B cell (primary cell): ENCODE measurements at regions not wholly inside any gene's neighbourhood (a gene's known extent, or its start where the extent isn't known, plus 50 kb on each side); places are given as distances from the start of the nearest gene placed in this dataset.

Experiments
- ATAC-seq: fragments of 200-7000 bp; cut with Tn5 transposase; one replicate; pipeline ENCODE4 v1.10.0; 2021; ENCODE audit warnings: low read depth, mild to moderate bottlenecking, moderate number of reproducible peaks, moderate library complexity
- CTCF ChIA-PET: fragments of 350-600 bp; sonication (Branson Sonifier 250); formaldehyde crosslinking; loops from one replicate; lab custom pipeline; 2021; ENCODE audit warnings: antibody characterized with exemption, inconsistent platforms; lab: Charles Lee
- POLR2A ChIA-PET: fragments of 350-600 bp; sonication (Branson Sonifier 250); formaldehyde crosslinking; loops from one replicate; lab custom pipeline; 2021; ENCODE audit warnings: antibody characterized with exemption; lab: Charles Lee
- DNase-seq: peaks from one replicate; pipeline ENCODE4 v3.0.0; 2013
- H2AFZ ChIP-seq: 2 replicates; pipeline ENCODE4 v1.6.1; 2012; ENCODE audit warnings: mild to moderate bottlenecking, low read depth, low read length; ENCODE audit not compliant: insufficient read depth, poor library complexity, severe bottlenecking
- H3K27ac ChIP-seq, 2 donors: 1 replicate in 1 of 2; 2 replicates in 1 of 2; pipeline ENCODE4 v1.5.1; 2012 to 2013; ENCODE audit warnings: low read length in 2 of 2, mild to moderate bottlenecking in 2 of 2, moderate library complexity in 1 of 2
- H3K27me3 ChIP-seq, 4 experiments: fragments of 200-600 bp in 1 of 4; sonication (generic) in 1 of 4; replicated peaks in 1 of 4; 1 replicate in 2 of 4; 2 replicates in 2 of 4; pipeline versions ENCODE4 v1.6.1 to v1.7.0; 2013 to 2016; ENCODE audit warnings: low read length in 3 of 4, mild to moderate bottlenecking in 2 of 4, mixed read lengths in 1 of 4, moderate library complexity in 1 of 4; ENCODE audit not compliant: insufficient read depth in 4 of 4, control insufficient read depth in 3 of 4; ENCODE audit errors: control extremely low read depth in 1 of 4
- H3K36me3 ChIP-seq, 2 experiments: replicated peaks in 1 of 2; 1 replicate in 1 of 2; 2 replicates in 1 of 2; pipeline versions ENCODE4 v1.6.1 to v1.7.1; 2013; ENCODE audit warnings: low read length in 1 of 2; ENCODE audit not compliant: insufficient read depth in 2 of 2, control insufficient read depth in 1 of 2; ENCODE audit errors: control extremely low read depth in 1 of 2, extremely low read depth in 1 of 2
- H3K4me1 ChIP-seq, 2 donors: fragments of 200-600 bp in 1 of 2; sonication (generic) in 1 of 2; 1 replicate in 1 of 2; 2 replicates in 1 of 2; pipeline versions ENCODE4 v1.5.1 to v1.6.1; 2013 to 2017; ENCODE audit warnings: low read length in 2 of 2; ENCODE audit not compliant: control insufficient read depth in 2 of 2, insufficient read depth in 2 of 2
- H3K4me2 ChIP-seq: replicated peaks from 2 replicates; pipeline ENCODE3; 2012; ENCODE audit warnings: mild to moderate bottlenecking, low read depth, low read length; ENCODE audit not compliant: poor library complexity, severe bottlenecking
- H3K4me3 ChIP-seq, 5 experiments: fragments of 200-600 bp in 1 of 5; sonication (generic) in 1 of 5; 1 replicate in 3 of 5; 2 replicates in 2 of 5; pipeline versions ENCODE4 v1.5.1 to v1.7.0; 2011 to 2016; ENCODE audit warnings: low read length in 4 of 5, mild to moderate bottlenecking in 4 of 5, low read depth in 2 of 5, control low read depth in 1 of 5, moderate library complexity in 1 of 5; ENCODE audit not compliant: insufficient read depth in 1 of 5; ENCODE audit errors: control extremely low read depth in 1 of 5, extremely low read depth in 1 of 5
- H3K79me2 ChIP-seq: fragments of 200-600 bp; sonication (generic); one replicate; pipeline ENCODE4 v1.6.0; 2016; ENCODE audit warnings: low read length; ENCODE audit not compliant: control insufficient read depth, insufficient read depth
- H3K9ac ChIP-seq: fragments of 200-600 bp; sonication (generic); 2 replicates; pipeline ENCODE4 v1.6.1; 2017; ENCODE audit warnings: mild to moderate bottlenecking, low read length, moderate library complexity
- H3K9me3 ChIP-seq, 3 donors: one replicate each; pipeline versions ENCODE4 v1.6.1 to v1.7.1; 2013; ENCODE audit warnings: low read length in 2 of 3; ENCODE audit not compliant: control insufficient read depth in 2 of 3, insufficient read depth in 1 of 3; ENCODE audit errors: control extremely low read depth in 1 of 3
- H4K20me1 ChIP-seq: 2 replicates; pipeline ENCODE4 v1.6.0; 2012; ENCODE audit warnings: mild to moderate bottlenecking, low read length; ENCODE audit not compliant: insufficient read depth, control insufficient read depth, poor library complexity, severe bottlenecking
- H3K27ac Mint-ChIP-seq: one replicate; pipeline ENCODE4 v1.8.0; 2021; ENCODE audit warnings: mixed read lengths
- H3K27me3 Mint-ChIP-seq: one replicate; pipeline ENCODE4 v1.8.0; 2021; ENCODE audit warnings: mixed read lengths
- H3K4me1 Mint-ChIP-seq: one replicate; pipeline ENCODE4 v1.8.0; 2021; ENCODE audit warnings: mixed read lengths
- H3K4me3 Mint-ChIP-seq: one replicate; pipeline ENCODE4 v1.8.0; 2021; ENCODE audit warnings: mixed read lengths
- H3K9me3 Mint-ChIP-seq: one replicate; pipeline ENCODE4 v1.8.0; 2022; ENCODE audit warnings: mixed read lengths; ENCODE audit not compliant: insufficient read depth
- EZH2 ChIP-seq: IDR thresholded peaks from 2 replicates; pipeline ENCODE4 v1.6.1; 2012; ENCODE audit warnings: borderline replicate concordance, low read depth, mild to moderate bottlenecking, moderate library complexity, low read length; ENCODE audit not compliant: insufficient read depth, poor library complexity, severe bottlenecking
- WGBS: methylation state at CpG from one replicate; pipeline ENCODE4 v1.1.5; 2013; ENCODE audit warnings: missing lambda C conversion rate; ENCODE audit not compliant: insufficient coverage; 5-methylcytosine and 5-hydroxymethylcytosine counted together
- intact Hi-C: fragments of 100-400 bp; cut with micrococcal nuclease; formaldehyde crosslinking; loops from one replicate; pipeline ENCODE4 v1.10.0; 2022
- TF ChIP-seq, protein P1 (sequence below): fragments of 200-600 bp; IDR thresholded peaks from one replicate; pipeline ENCODE4 v1.8.0; 2022; ENCODE audit warnings: antibody characterized with exemption, mild to moderate bottlenecking

DNA sequence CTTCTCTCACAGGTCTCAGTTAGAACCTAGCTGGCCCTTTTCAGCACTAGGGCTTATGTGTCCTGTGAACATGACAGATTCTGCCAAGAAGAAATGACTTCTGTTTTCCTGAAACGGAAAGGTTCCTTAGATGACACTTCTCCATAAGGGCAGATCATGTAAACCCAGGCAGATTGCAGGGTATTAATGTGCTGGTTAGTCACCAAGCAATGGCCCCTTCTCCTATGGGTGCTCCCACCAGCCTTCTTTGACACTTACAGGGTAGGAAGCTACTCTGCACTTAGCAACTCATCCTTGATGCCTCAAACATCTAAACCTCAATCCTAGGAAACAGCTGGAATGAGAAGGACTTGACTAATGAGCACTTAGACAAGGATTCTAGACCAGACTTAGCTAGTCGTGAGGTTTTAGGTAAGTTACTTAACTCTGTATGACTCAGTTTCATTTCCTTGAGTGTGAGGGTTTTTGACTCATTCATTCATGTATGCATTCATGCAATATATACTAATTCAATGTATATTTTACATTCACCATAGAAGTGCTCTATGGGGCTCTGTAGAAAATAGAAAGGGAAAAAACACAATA is 74.1 kb upstream of the PLXNA2 start:
- ChIA-PET POLR2A (no interaction called here), CTCF (no interaction called here)
- no peak overlapping the region for H3K27ac ChIP-seq
- WGBS: no CpG with 5 or more reads among the region's 2 CpGs
- Mint-ChIP-seq H3K4me1 (no peaks in the 10 kb centered on the region), H3K27ac (no peak overlapping the region), H3K4me3 (no peak overlapping the region), H3K27me3 (peaks cover 23% of the 10 kb centered on the region), H3K9me3 (no peaks in the 10 kb centered on the region)
- H3K4me2 ChIP-seq: no peak overlapping the region
- no peak for TF ChIP-seq EZH2
- TF ChIP-seq, protein P1, sequence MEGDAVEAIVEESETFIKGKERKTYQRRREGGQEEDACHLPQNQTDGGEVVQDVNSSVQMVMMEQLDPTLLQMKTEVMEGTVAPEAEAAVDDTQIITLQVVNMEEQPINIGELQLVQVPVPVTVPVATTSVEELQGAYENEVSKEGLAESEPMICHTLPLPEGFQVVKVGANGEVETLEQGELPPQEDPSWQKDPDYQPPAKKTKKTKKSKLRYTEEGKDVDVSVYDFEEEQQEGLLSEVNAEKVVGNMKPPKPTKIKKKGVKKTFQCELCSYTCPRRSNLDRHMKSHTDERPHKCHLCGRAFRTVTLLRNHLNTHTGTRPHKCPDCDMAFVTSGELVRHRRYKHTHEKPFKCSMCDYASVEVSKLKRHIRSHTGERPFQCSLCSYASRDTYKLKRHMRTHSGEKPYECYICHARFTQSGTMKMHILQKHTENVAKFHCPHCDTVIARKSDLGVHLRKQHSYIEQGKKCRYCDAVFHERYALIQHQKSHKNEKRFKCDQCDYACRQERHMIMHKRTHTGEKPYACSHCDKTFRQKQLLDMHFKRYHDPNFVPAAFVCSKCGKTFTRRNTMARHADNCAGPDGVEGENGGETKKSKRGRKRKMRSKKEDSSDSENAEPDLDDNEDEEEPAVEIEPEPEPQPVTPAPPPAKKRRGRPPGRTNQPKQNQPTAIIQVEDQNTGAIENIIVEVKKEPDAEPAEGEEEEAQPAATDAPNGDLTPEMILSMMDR: no peak
- no peaks in the 10 kb centered on the region for H4K20me1 ChIP-seq
- no peaks in the 10 kb centered on the region for H3K79me2 ChIP-seq
- H3K4me1 ChIP-seq: no peaks in the 10 kb centered on the region
- no peaks in the 10 kb centered on the region for H3K9me3 ChIP-seq
- no peak for DNase-seq
- peaks cover 0 to 6% (median 0%) of the 10 kb centered on the region in 4 experiments for H3K27me3 ChIP-seq
- intact Hi-C loops: no loop called here
- no peak for ATAC-seq
- H3K9ac ChIP-seq: no peak overlapping the region
- H3K4me3 ChIP-seq: no peak overlapping the region
- no peaks in the 10 kb centered on the region for H3K36me3 ChIP-seq
- H2AFZ ChIP-seq: no peak overlapping the region

DNA sequence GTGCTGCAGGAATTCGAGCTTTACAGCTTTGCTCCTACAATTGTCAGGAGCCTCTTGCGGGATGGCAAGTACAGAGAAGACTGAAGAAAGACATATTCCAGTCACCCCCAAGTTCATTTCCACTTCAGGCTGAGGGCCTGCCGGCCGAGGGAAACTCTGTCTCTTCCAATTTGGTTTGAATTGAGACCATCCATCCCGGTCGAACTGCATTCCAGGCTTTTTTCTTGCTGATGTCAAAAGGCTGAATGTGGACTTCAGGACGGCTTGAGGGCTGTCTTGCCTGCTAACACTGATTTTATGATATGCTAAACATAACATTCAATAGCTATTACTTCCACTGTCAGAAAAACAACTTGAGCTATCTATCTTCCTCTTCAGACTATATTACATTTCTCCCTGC is 79.8 kb upstream of the PLXNA2 start:
- Histone ChIP-seq H2AFZ (no peak overlapping the region), H3K36me3 (no peaks in the 10 kb centered on the region), H3K79me2 (no peaks in the 10 kb centered on the region), H3K4me3 (no peak overlapping the region), H4K20me1 (no peaks in the 10 kb centered on the region), H3K27ac (no peak overlapping the region), H3K9me3 (no peaks in the 10 kb centered on the region), H3K27me3 (peaks cover 0 to 6% (median 0%) of the 10 kb centered on the region in 4 experiments), H3K9ac (no peak overlapping the region), H3K4me1 (no peaks in the 10 kb centered on the region), H3K4me2 (no peak overlapping the region)
- Mint-ChIP-seq H3K4me1 (no peaks in the 10 kb centered on the region), H3K9me3 (no peaks in the 10 kb centered on the region), H3K4me3 (no peak overlapping the region), H3K27me3 (peaks cover 11% of the 10 kb centered on the region), H3K27ac (no peak overlapping the region)
- DNase-seq (no peak), ATAC-seq (no peak)
- 86% methylated on average over 7 of the region's 7 CpGs for WGBS
- POLR2A ChIA-PET: no interaction called here
- CTCF ChIA-PET: no interaction called here
- intact Hi-C loops: no loop called here
- TF ChIP-seq, protein P1: no peak
- TF ChIP-seq EZH2: no peak
